ENCODE measurements at regions not wholly inside any gene's neighbourhood (a gene's known extent, or its start where the extent isn't known, plus 50 kb on each side); places are given as distances from the start of the nearest gene placed in this dataset.
"Not testable (repeated sequence)": the region's sequence is repeated elsewhere in the genome, so short reads cannot be mapped to it uniquely, and the experiment has no call there.

- Mint-ChIP-seq H3K36me3 (ENCODE audit: insufficient read depth, unreplicated experiment) (no peaks in the 10 kb centered on the region), H3K4me3 (ENCODE audit: unreplicated experiment) (no peak overlapping the region), H3K9me3 (ENCODE audit: unreplicated experiment) (peaks cover 8% of the 10 kb centered on the region), H3K27ac (ENCODE audit: low read depth, unreplicated experiment) (no peak overlapping the region), H3K27me3 (ENCODE audit: insufficient read depth, unreplicated experiment) (no peaks in the 10 kb centered on the region), H3K4me1 (ENCODE audit: insufficient read depth, unreplicated experiment) (no peaks in the 10 kb centered on the region)
- DNase-seq (ENCODE audit: unreplicated experiment) = no peak
- CTCF ChIA-PET = no interaction called here
- no TSS peak for BruUV-seq (replicated peaks)
- POLR2A ChIA-PET = no interaction called here
- TF ChIP-seq, protein P1, sequence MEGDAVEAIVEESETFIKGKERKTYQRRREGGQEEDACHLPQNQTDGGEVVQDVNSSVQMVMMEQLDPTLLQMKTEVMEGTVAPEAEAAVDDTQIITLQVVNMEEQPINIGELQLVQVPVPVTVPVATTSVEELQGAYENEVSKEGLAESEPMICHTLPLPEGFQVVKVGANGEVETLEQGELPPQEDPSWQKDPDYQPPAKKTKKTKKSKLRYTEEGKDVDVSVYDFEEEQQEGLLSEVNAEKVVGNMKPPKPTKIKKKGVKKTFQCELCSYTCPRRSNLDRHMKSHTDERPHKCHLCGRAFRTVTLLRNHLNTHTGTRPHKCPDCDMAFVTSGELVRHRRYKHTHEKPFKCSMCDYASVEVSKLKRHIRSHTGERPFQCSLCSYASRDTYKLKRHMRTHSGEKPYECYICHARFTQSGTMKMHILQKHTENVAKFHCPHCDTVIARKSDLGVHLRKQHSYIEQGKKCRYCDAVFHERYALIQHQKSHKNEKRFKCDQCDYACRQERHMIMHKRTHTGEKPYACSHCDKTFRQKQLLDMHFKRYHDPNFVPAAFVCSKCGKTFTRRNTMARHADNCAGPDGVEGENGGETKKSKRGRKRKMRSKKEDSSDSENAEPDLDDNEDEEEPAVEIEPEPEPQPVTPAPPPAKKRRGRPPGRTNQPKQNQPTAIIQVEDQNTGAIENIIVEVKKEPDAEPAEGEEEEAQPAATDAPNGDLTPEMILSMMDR (IDR thresholded peaks at IDR 0.05; ENCODE audit: unreplicated experiment) = no peak
- intact Hi-C loops (cut with micrococcal nuclease) = no loop called here
Measured at GRCh38 chr2:57407772-57408201, 638.8 kb upstream of the VRK2 start.

GRCh38 chr2:57408587-57408986 is 638.0 kb upstream of the VRK2 start:
- ChIA-PET POLR2A (no interaction called here), CTCF (interaction anchor here (0.6 kb wide), 1 partner anchor 36 kb away, joined by 3 read pairs; no protein-coding TSS in a partner anchor)
- DNase-seq (ENCODE audit: unreplicated experiment) = no peak
- Mint-ChIP-seq H3K27ac (ENCODE audit: low read depth, unreplicated experiment) (no peak overlapping the region), H3K4me1 (ENCODE audit: insufficient read depth, unreplicated experiment) (no peaks in the 10 kb centered on the region), H3K36me3 (ENCODE audit: insufficient read depth, unreplicated experiment) (no peaks in the 10 kb centered on the region), H3K27me3 (ENCODE audit: insufficient read depth, unreplicated experiment) (no peaks in the 10 kb centered on the region), H3K9me3 (ENCODE audit: unreplicated experiment) (peaks cover 8% of the 10 kb centered on the region), H3K4me3 (ENCODE audit: unreplicated experiment) (no peak overlapping the region)
- no TSS peak for BruUV-seq (replicated peaks)
- intact Hi-C loops (cut with micrococcal nuclease) = no loop called here
- TF ChIP-seq, protein P1 (IDR thresholded peaks at IDR 0.05; ENCODE audit: unreplicated experiment) = no peak

DNA sequence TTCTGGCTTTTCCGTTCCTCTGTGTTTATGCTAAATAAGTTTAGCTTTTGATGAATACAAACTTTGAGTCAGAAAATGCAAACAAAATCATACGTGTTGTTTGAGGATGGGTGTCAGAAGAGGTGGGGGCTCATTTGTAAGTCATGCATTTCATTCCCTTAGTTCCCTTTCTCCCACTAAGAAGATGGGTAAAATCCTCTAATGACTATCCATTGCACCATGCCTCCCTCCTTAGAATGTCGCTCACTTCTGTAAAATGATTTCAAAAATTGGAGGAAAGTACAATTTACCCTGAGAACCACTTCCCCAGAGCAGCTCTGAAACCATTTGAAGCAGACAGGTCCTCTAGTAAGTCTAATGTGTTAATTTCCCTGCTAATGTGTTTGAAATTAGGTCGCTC is 629.6 kb upstream of the VRK2 start:
- BruUV-seq (replicated peaks) = no TSS peak
- CTCF ChIA-PET = interaction anchor here (1.0 kb wide), 1 partner anchor 1233 kb away, joined by 3 read pairs; the partner anchor contains the start of gene CCDC85A

GRCh38 chr2:57418859-57419346 is 627.7 kb upstream of the VRK2 start:
- H3K4me3 Mint-ChIP-seq (ENCODE audit: unreplicated experiment) = not testable (repeated sequence)

More for the DNA sequence above, 629.6 kb upstream of the VRK2 start:
- no peak for DNase-seq (ENCODE audit: unreplicated experiment)
- Mint-ChIP-seq H3K4me1 (ENCODE audit: insufficient read depth, unreplicated experiment) (no peaks in the 10 kb centered on the region), H3K27ac (ENCODE audit: low read depth, unreplicated experiment) (no peak overlapping the region), H3K27me3 (ENCODE audit: insufficient read depth, unreplicated experiment) (no peaks in the 10 kb centered on the region), H3K9me3 (ENCODE audit: unreplicated experiment) (no peaks in the 10 kb centered on the region), H3K4me3 (ENCODE audit: unreplicated experiment) (no peak overlapping the region), H3K36me3 (ENCODE audit: insufficient read depth, unreplicated experiment) (no peaks in the 10 kb centered on the region)
- POLR2A ChIA-PET = interaction anchor here (1.1 kb wide), 1 partner anchor 25 kb away, joined by 3 read pairs; no protein-coding TSS in a partner anchor
- intact Hi-C loops (cut with micrococcal nuclease) = no loop called here
- TF ChIP-seq, protein P1 (IDR thresholded peaks at IDR 0.05; ENCODE audit: unreplicated experiment) = no peak

DNA sequence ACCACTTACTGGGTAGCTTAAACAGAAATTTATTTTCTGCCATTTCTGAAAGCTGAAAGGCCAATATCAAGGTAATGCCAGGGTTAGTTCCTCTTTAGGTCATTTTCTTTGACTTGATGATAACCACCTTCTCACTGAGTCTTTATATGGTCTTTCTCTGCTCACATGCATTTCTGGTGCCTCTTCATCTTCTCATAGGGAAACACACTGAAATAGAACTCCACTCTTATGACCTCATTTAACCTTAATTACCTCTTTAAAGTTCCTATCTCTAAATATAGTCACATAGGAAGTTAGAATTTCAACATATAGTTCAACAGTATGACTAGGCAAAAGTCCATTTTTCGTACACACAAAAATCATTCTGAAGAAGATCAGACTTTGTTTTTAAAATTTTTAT is 616.8 kb upstream of the VRK2 start:
- H3K4me3 Mint-ChIP-seq (ENCODE audit: unreplicated experiment) = no peak overlapping the region
- intact Hi-C loops (cut with micrococcal nuclease) = no loop called here
- CTCF ChIA-PET = interaction anchor here (0.6 kb wide), 1 partner anchor 68 kb away, joined by 3 read pairs; no protein-coding TSS in a partner anchor

More at GRCh38 chr2:57418859-57419346, 627.7 kb upstream of the VRK2 start:
- BruUV-seq (replicated peaks); POLR2A ChIA-PET; CTCF ChIA-PET; H3K27me3 Mint-ChIP-seq (ENCODE audit: insufficient read depth, unreplicated experiment); H3K27ac Mint-ChIP-seq (ENCODE audit: low read depth, unreplicated experiment); H3K4me1 Mint-ChIP-seq (ENCODE audit: insufficient read depth, unreplicated experiment); H3K9me3 Mint-ChIP-seq (ENCODE audit: unreplicated experiment); DNase-seq (ENCODE audit: unreplicated experiment); intact Hi-C loops (cut with micrococcal nuclease); H3K36me3 Mint-ChIP-seq (ENCODE audit: insufficient read depth, unreplicated experiment): not testable (repeated sequence)

More for the DNA sequence above, 616.8 kb upstream of the VRK2 start:
- BruUV-seq (replicated peaks) = no TSS peak
- no peaks in the 10 kb centered on the region for H3K9me3 Mint-ChIP-seq (ENCODE audit: unreplicated experiment)
- H3K4me1 Mint-ChIP-seq (ENCODE audit: insufficient read depth, unreplicated experiment) = no peaks in the 10 kb centered on the region
- POLR2A ChIA-PET = no interaction called here
- H3K27me3 Mint-ChIP-seq (ENCODE audit: insufficient read depth, unreplicated experiment) = no peaks in the 10 kb centered on the region
- no peak for DNase-seq (ENCODE audit: unreplicated experiment)
- H3K36me3 Mint-ChIP-seq (ENCODE audit: insufficient read depth, unreplicated experiment) = no peaks in the 10 kb centered on the region
- no peak overlapping the region for H3K27ac Mint-ChIP-seq (ENCODE audit: low read depth, unreplicated experiment)
- TF ChIP-seq, protein P1 (IDR thresholded peaks at IDR 0.05; ENCODE audit: unreplicated experiment) = no peak
